Uterus (tissue), 2 donors: ENCODE measurements at regions not wholly inside any gene's neighbourhood (a gene's known extent, or its start where the extent isn't known, plus 50 kb on each side); places are given as distances from the start of the nearest gene placed in this dataset.

Experiments used
- POLR2A ChIP-seq, 2 donors: fragments of 450-650 bp; IDR thresholded peaks; one replicate each; pipeline ENCODE4 v1.6.1; 2016; ENCODE audit warnings: antibody characterized with exemption in 2 of 2, mild to moderate bottlenecking in 1 of 2, moderate library complexity in 1 of 2
- TF ChIP-seq, protein P1 (sequence below), 4 experiments: fragments of 200-600 bp in 2 of 4; fragments of 450-650 bp in 2 of 4; sonication (generic) in 2 of 4; IDR thresholded peaks; one replicate each; pipeline ENCODE4 v1.5.1; 2016 to 2019; ENCODE audit warnings: antibody characterized with exemption in 4 of 4, mild to moderate bottlenecking in 2 of 4, moderate library complexity in 1 of 4

DNA sequence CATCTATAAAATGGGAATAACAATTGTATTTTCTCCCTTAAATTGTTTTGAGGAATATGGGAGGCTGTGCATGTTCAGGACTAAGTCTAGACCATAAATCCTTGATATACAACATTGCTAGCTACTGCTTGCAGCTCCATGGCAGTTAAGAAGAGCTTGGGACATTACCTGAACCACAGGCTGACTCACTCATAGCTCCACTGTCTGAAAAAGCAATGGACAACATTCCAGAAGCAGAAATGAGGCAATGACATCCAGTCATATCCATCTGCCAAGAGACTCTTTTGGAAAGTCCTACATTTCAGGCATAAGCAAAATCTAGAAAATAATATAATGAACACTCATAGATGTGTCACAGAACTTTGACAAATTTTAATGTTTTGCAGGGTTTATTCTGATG, 167.3 kb upstream of the LEF1 start:
- TF ChIP-seq POLR2A (IDR thresholded peaks at IDR 0.05), result no peak
- TF ChIP-seq, protein P1, sequence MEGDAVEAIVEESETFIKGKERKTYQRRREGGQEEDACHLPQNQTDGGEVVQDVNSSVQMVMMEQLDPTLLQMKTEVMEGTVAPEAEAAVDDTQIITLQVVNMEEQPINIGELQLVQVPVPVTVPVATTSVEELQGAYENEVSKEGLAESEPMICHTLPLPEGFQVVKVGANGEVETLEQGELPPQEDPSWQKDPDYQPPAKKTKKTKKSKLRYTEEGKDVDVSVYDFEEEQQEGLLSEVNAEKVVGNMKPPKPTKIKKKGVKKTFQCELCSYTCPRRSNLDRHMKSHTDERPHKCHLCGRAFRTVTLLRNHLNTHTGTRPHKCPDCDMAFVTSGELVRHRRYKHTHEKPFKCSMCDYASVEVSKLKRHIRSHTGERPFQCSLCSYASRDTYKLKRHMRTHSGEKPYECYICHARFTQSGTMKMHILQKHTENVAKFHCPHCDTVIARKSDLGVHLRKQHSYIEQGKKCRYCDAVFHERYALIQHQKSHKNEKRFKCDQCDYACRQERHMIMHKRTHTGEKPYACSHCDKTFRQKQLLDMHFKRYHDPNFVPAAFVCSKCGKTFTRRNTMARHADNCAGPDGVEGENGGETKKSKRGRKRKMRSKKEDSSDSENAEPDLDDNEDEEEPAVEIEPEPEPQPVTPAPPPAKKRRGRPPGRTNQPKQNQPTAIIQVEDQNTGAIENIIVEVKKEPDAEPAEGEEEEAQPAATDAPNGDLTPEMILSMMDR (IDR thresholded peaks at IDR 0.05), result no peak
